GM10248 (cell line): ENCODE measurements at regions not wholly inside any gene's neighbourhood (a gene's known extent, or its start where the extent isn't known, plus 50 kb on each side); places are given as distances from the start of the nearest gene placed in this dataset.

Source experiments
- CTCF ChIA-PET: fragments of 300-600 bp; sonication (Branson Sonifier 250); formaldehyde crosslinking; extraction: SDS; loops from one replicate; lab custom pipeline; 2021; ENCODE audit warnings: antibody characterized with exemption; lab: Yijun Ruan, JAX
- POLR2A ChIA-PET: fragments of 350-650 bp; sonication (Branson Sonifier 250); formaldehyde crosslinking; extraction: SDS; loops from one replicate; lab custom pipeline; 2020; ENCODE audit warnings: antibody characterized with exemption; lab: Yijun Ruan, JAX
- DNase-seq: peaks from one replicate; pipeline ENCODE4 v3.0.0; 2012; ENCODE audit errors: extremely low spot score
- CTCF ChIP-seq: IDR thresholded peaks from 2 replicates; pipeline ENCODE4 v1.5.1; 2012; ENCODE audit warnings: mild to moderate bottlenecking, low read depth; ENCODE audit errors: extremely low read depth, missing control alignments, control extremely low read depth

- CTCF ChIA-PET = interaction anchor here (1.3 kb wide), 1 partner anchor 27 kb away, joined by 4 read pairs; no protein-coding TSS in a partner anchor
- TF ChIP-seq CTCF = no peak
- POLR2A ChIA-PET = no interaction called here
- no peak for DNase-seq
Observed at GRCh38 chr1:61515096-61515495, 209.8 kb downstream of the TM2D1 start.
